ENCODE measurements at regions not wholly inside any gene's neighbourhood (a gene's known extent, or its start where the extent isn't known, plus 50 kb on each side); places are given as distances from the start of the nearest gene placed in this dataset.
A peak's percentile ranks its signal among the peaks of the same experiment; 100 is the strongest.

DNA sequence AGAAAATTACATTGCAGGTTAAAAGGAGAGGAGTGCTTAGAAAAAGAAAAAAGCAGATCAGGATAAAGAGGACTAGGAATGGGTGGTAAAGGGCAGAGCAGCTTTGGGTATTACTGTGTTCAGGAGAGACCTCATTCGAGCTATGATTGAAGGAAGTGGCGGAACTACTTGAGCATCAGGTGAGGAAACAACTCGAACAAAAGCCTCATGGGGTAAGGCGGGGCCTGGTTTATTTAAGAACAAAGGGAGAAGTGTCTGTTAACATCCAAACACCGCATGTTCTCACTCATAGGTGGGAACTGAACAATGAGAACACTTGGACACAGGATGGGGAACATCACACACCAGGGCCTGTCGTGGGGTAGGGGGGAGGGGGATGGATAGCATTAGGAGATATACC, 444.6 kb upstream of the CCDC196 start:
- DNase-seq (ENCODE audit: extremely low spot score, insufficient read length, low read depth) (no peak), FAIRE-seq (no peak)

DNA sequence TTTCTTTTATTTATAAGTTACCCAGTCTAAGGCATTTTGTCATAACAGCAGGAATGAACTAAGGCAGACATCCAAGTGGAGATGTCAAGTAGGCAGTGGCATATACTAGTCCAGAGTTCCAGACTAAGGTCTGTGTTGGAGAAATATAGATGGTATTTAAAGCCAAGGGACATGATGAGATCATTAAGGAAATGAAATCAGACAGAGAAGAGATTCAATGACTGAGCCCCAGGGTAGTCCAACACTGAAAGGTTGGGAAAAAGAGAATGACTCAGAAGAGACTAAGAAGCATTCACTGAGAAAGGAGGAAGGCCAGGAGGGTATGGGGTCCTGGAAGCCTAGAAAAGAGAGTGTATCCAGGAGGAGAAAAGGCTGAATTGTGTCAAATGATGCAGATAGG, 442.2 kb upstream of the CCDC196 start:
- FAIRE-seq (no peak), DNase-seq (ENCODE audit: extremely low spot score, insufficient read length, low read depth) (no peak)

DNA sequence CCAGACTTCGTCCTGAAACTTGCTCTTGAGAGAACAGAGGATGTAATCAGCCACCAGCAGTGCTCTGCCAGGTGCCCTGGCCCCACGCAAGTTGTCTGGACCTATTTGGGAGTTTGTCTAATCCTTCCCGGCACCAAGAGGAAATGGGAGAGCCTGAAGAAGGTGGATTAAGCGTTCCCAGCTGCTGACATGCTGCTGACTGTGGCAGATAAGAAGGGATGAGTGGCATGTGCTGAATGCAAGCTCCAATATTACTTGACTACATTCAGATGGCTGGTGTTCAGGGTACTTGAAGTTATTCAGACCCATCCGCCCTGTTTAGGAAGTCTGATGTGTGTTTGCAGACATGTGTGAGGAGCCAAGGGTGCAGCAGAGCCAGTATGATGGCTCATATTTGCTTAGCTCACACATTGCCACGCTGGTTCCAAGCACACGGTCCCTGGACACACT, 440.6 kb upstream of the CCDC196 start:
- FAIRE-seq: no peak
- DNase-seq (ENCODE audit: extremely low spot score, insufficient read length, low read depth): no peak

DNA sequence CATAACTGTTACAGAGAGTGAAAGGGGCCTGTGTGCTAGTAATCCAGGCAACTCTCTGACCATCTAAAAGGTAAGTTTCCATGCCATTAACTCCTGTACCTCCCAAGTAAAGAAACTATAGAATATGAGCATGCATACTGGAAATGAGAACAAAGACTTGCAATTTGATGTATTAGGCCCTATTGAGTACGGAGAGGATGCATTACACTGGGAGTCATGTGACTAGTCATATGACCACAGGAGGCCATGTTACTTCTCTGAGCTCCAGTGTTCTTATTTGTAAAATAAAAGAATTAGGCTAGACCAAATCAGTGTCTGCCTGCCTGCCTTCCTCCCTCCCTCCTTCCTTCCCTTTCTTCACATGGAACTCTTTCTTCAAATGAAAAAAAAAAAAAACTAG, 440.1 kb upstream of the CCDC196 start:
- FAIRE-seq: no peak
- DNase-seq (ENCODE audit: extremely low spot score, insufficient read length, low read depth): no peak

DNA sequence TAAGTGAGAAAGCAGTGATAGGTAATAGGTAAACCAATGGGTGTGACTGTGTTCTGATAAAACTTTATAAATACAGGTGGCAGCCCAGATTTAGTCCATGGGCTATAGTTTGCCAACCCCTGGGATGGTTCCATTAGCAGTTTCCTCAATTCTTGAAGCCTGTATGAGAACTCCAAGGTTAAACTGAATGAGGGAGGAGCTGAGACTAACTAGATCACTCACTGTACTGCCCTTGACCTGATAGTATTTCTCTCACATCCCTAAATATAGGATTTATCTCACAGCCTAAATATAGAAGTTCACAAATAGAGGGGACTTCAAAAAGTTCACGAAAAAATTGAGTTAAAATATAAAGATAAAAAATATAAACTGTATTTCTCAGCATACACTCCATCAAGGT, 439.6 kb upstream of the CCDC196 start:
- FAIRE-seq: no peak
- no peak for DNase-seq (ENCODE audit: extremely low spot score, insufficient read length, low read depth)

DNA sequence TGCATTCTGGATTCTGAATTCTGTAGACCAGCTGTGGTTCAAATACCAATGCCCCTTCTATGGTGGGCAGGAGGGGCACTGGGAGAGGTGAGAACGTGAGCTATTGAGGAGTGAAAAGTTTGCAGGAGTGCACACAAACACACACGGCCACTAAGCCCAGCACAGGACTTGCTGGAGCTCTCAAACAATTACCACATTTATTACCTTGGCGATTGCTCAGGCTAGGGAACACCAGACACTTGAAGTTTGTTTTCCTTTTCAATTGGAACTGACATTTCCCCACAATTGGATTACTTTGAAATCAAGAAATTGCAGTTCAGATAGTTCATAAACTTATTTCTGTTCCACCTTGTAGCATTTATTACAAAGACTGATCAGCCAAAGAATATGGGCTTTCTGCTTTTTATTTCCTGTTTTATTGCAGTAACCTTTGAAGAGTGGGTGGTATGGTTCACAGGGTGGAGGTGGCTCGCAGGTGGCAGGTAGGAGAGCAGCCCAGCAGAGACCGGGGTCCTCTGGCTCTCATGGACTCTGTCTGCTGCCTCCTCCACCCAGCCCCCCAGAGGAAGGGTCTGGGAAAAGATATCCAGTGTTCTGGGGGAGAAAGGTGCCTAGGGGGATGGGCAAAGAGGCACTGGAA, 429.8 kb upstream of the CCDC196 start:
- FAIRE-seq (no peak), DNase-seq (ENCODE audit: extremely low spot score, insufficient read length, low read depth) (no peak)

DNA sequence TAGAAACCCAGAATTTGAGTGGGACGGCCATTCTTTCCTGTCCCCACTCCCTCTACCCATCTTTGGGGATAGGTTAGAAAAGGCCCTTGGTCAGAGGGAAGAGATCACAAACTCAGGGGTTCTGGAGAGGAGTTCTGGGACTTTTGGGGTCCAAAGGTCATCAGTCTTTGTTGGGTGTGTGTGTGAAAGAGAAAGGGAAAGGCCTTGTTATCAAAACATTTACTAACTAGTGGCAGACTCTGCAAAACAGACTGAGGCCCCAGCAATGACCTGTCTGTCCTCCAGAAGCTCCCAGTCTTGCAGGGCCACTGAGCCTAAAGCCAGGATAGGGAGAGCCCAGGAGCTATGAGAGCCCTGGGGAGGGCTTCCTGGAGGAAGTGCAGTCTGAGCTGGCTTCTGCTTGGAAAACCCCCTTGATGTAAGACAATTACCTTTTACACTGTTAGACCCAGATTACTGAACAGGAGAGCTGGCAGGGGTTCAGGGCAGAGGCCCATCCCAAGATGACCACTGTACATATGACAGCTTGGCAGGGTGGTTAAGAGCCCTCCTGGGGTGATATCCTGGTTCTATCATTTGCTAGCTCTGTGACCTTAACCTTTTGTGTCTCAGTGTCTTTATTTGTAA, 429.1 kb upstream of the CCDC196 start:
- no peak for FAIRE-seq
- DNase-seq (ENCODE audit: extremely low spot score, insufficient read length, low read depth): no peak

DNA sequence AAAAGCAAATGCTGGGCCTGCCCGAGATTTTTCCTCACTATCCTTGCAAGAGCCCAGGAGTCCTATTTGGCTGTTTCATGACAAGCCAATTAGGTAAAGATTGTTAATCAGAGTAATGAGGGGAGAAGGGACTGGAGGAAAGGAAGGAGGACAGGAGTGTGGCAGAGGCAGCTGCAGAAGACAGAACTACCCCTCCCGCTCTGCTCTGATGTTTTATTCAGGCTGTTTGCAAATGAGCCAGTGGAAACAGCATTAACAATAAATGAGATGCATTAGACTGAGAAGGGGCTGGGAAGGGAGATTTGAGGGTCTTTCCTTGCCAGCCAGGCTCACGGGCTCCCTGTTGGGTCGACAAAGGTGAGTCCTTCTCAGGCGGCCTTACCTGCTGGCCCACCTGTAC, 421.0 kb upstream of the CCDC196 start:
- DNase-seq (ENCODE audit: extremely low spot score, insufficient read length, low read depth): no peak
- no peak for FAIRE-seq

DNA sequence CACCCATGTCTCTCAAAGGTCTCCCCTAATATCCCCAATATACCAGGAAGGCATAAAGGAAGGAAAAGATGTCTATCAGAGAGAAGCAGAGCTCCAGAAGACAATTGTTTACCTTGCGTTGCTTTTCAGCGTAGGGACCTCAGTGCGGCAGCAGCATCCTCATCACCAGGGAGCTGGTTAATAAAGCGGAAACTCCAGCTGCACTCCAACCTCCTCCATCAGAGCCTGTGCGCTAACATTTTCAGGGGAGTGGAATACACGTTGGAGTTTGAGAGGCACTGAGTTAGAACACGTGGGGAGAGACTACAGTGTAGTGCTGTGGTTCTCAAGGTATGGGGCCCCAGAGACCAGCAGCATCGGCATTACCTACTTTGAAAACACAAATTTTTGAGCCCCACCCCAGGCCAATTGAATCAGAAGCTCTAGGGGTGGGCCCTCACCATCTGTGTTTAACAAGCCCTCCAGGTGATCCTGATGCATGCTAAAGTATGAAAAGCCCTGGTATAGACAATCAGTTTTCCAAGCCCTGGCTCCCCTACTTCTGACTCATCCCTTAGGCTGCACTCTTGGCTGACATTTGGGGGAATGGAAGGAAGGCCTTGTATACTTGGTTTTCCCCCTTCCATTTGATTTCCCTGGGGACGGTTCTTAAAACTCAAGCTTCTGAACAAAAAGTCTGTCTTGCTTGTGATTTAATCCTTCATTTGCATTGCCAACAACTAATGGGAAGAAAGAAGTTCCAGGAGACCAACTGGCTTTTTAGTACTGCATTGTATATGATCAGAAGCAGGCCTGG, 419.0 kb upstream of the CCDC196 start:
- no peak for FAIRE-seq

DNA sequence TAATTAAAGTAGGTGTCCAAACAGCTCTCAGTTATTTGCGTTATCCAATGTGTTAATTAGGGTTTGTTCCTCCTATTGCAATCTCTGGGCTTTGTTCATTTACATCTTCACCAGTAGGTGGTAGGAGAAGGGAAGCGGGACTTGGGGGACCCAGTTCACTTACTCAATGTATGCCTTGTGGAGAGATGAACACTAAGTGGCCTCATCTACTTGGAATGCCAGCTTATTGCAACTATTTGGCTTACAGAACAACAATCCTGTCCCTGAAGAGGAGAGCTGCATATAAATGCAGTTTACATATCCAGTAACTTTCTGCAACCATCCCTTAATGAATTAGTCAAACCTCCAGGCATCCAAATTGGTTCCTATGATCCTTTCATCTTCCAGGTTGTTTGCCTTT, 417.1 kb upstream of the CCDC196 start:
- no peak for DNase-seq (ENCODE audit: extremely low spot score, insufficient read length, low read depth)
- FAIRE-seq: no peak

More for the DNA sequence above, 419.0 kb upstream of the CCDC196 start:
- DNase-seq (ENCODE audit: extremely low spot score, insufficient read length, low read depth): no peak

DNA sequence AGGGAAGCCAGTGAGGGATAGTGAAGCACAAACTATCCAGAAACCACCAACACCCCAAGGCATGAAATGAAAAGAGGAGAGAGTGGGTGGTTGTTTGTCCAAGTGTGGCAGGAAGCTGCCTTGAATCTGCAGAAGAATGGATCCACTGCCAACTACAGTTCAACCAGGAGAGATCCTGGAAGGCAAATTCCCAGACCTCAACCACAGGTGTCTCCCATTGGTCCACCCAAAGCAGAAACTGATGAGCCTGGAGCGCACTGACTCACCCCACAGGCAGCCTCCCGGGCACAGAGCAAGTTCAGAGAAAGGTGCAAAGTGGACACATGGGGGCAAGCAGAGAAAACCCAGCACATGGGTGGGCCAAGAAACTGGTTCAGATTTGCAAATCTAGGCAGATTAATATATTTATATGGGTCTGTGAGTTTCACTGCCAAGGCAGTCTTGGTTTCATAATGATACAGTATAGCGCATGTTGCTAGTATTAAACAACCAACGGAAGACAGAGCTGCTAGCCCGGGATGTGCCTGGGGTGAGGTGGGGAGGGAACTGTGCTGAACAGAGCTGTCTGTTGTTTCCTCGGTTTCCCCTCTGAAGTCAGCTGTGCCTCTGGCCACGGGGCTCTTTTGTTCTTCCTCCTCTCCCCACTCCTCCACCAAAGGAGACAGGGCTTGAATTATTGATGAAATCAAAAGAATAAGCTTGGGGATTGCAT, 416.2 kb upstream of the CCDC196 start:
- DNase-seq (ENCODE audit: extremely low spot score, insufficient read length, low read depth): no peak
- no peak for FAIRE-seq

DNA sequence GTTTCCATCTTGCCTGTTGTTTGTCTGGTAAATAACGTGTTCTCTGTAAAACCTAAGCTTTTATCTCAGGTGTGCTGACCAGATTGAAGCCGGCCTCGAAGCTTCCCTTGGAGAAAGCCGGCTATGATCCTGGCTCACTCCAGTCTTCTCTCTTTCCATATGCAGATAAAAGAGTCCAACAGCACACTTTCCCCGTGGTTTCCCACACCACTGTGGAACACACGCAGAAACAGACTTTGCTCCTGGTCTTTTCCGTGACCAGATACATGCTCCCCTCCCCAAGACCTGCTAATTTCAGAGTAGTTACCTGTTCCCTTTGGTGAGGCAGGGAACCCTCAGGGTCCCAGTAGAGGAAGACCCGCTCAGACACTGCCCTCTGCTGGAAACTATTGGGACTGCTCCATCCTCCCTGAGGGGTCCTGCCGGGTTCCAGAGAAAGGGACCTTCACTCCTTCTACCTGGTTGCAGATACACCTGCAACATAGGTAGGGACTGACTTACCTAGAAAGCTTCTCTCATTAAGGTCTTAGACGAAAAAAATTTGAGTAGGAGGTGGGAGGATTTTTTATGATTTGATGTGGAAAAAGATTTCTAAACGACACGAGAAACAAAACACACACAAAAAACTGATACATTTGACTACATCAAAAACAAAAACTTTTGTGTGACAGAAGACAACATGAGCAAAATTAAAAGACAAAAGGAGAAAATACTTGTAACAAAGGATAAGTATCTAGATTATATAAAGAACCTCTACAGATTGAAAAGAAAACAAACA, 415.4 kb upstream of the CCDC196 start:
- FAIRE-seq (peak; percentile 88), DNase-seq (ENCODE audit: extremely low spot score, insufficient read length, low read depth) (peak; percentile 46)

DNA sequence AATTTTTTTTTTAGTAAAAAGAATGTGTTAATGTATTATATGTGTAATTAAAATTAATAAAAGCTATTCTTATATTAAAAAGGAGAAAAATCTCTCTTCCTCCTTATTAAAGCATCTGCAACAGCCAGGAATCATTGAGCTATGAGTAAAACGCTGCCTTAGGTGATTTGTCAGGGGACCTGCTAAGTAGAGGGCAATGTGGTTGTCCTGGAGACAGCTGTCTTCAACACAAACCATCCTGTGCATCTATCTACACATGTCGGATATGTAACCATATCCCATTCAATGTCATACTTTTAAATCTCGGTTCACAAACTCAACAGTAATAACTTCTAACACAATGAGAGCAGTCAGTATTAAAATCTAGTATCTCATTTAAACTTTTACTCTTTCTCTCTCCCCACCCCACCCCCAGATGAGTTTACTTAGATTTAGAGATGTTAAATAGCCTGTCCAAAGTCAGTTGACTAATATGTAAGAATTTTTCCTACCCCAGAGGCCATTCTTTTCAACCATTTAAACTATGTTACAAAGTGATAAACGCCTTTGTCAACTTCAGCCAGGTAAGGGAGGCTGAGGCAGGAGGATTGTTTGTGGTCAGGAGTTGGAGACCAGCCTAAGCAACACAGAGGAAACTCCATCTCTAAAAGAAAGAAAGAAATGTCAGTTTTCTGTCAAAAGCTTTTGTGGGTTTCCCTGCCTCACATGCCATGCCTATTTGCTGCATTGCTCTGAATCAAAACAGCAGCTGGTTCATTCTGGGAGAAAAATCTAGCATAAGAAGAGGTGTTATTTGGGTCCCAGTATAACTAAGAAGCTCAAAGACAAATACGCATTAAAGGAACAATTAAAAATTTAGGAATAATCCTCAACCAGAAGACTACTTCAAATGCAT, 413.7 kb upstream of the CCDC196 start:
- DNase-seq (ENCODE audit: extremely low spot score, insufficient read length, low read depth) (no peak), FAIRE-seq (no peak)

DNA sequence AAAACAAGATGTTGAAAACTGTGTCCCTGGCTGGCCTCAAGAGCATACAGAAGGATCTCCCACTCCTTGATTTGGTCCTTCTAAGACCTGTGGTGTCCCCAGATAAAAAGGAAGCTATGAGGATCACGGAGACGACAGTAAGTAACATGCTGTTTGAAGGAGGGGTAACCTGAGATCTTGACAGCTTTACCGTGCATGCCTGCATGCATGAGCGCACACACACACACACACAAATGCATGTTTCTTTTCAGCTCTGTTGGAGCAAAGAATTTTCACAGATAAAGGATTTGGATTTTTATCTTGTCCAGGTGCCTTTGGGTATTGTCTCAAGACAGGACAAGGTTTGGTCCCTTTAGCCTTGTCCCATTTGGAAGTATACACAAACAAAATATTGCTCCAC, 411.6 kb upstream of the CCDC196 start:
- no peak for FAIRE-seq
- no peak for DNase-seq (ENCODE audit: extremely low spot score, insufficient read length, low read depth)

DNA sequence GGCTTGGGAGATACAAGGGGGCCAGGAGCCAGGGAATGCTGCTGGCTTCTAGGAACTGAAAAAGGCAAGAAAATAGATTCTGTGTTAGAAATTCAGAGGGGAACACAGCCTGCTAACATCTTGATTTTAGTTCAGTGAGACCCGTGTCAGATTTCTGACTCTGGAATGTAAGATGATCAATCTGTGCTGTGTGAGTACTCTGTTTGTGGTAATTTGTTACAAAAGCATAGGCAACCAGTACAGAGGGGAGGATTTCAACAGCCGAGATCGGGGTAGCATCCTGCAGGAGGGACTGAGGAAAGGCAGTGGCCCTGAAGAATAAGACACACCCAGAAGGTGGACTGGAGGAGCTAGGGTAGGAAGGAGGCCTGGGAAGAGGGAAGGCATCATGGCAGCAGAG, 410.0 kb upstream of the CCDC196 start:
- FAIRE-seq (no peak), DNase-seq (ENCODE audit: extremely low spot score, insufficient read length, low read depth) (no peak)

DNA sequence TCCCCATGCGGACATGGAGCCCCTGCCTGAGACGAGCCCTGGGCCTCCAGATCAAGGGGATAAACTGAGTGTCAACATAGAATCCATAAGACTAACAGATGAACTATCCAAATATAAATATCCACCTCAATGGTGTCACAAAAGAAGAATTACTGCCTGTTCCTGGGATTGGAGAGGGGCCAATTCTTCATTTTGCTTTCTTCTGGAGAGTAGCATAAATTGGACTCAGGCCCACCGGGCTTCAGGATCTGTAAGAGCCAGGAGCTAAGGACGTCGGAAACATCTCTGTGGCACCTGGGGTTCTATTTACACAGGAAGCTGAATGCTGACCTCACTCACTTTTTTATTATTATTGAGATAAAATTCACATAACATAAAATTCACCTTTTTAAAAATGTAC, 408.2 kb upstream of the CCDC196 start:
- FAIRE-seq (no peak), DNase-seq (ENCODE audit: extremely low spot score, insufficient read length, low read depth) (no peak)

DNA sequence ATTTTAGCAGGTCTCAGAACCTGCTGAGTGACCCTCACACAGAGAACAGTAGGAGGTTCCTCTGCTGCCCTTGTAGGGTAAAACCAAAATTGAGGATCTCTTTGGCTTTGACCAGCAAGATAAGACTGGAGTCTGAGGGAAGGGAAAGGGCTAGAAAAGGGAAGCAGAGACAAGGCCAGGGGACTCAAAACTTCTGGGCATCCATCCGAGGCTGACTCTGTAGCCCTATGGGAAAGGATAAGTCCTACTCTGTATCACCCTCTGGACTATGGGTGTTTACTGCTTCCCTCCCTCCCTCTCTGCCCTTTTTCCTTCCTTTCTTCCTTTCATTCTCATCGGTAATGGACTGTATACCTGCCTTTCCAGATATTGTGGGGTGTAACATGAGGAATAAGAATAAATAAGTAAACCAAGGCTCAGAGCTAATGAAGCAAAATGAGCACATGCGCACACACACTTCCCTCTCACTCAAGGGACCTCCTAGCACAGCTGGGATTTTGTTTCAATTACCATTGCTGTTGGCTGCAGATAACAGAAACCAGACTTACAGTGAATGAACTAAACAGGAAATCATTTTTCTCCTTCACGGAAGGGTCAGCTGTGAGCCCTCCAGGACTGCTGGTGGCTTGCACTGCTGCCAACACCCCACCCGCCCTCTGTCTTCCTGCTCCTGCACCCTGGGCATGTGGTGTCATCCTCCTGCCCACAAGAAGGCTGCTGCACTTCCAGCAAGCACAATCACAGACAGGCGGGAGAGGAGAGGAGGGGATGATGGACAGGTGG, 404.4 kb upstream of the CCDC196 start:
- FAIRE-seq (no peak), DNase-seq (ENCODE audit: extremely low spot score, insufficient read length, low read depth) (no peak)

DNA sequence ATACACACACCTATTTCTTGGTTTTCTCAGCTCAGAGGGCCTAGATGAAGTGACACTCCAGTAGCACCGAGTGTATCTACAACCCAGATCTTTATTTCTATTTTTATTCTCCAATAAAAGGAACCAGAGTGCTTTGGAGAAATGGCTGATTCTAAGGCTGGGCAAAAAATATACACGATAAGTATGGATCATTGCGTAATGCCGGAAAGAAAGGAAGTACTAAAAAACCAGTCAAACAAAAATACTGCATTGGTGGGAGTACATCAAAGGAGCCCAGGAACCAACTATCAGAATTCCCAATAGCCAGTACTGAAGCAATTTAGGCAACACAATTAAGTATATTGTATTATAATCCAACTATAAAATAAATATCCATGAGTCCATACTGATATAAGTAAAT, 400.9 kb upstream of the CCDC196 start:
- DNase-seq (ENCODE audit: extremely low spot score, insufficient read length, low read depth) (no peak), FAIRE-seq (no peak)
